Right lobe of liver (tissue), 4 donors: ENCODE measurements at regions not wholly inside any gene's neighbourhood (a gene's known extent, or its start where the extent isn't known, plus 50 kb on each side); places are given as distances from the start of the nearest gene placed in this dataset.

Experiments
- POLR2A ChIP-seq: fragments of 450-650 bp; IDR thresholded peaks from one replicate; pipeline ENCODE4 v1.6.1; 2017; ENCODE audit warnings: antibody characterized with exemption, mild to moderate bottlenecking
- TF ChIP-seq, protein P1 (sequence below), 4 donors: fragments of 200-600 bp in 3 of 4; fragments of 450-650 bp in 1 of 4; IDR thresholded peaks; one replicate each; pipeline versions ENCODE4 v1.5.1 to v1.8.0; 2016 to 2022; ENCODE audit warnings: antibody characterized with exemption in 4 of 4, mild to moderate bottlenecking in 2 of 4
- donor health status: DM: no; HTN: no; CAD: no.
- donor health status: DM: no; HTN: no; CAD: no.
- donor health status: DM: no; HTN: yes; CAD: no.

DNA sequence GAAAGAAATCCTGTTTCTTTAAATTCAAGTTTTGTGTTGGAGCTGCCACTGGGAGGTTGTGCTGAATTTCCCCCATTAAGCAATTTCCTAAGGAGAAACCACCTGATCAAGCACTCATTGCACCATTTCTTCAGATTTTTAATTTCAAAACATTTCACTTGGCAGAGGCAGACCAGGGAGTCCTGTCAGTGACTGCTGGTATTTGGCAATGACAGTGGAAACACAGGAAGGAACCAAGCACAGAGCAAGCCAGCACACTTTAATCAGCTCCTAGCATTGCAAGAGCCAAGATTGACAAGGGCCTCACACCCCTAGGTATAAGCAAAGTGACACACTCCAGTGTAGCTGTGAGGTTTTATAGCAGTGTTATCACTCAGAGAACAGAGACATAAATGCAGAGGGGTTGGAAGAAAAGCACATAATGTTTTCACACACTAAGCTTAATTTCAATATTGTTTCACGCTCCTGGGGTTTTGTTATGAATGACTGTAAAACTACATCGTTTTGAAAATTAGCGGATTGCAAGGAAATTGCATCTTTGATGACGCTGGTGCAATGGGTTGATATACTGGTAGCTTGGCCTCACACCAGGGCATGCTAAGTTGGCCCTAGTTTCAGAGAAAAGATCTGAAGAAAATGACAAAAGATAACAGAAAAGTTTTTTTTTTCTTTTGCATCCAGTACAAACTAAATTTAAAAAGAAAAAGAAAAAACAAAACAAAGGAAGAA is 768.4 kb downstream of the TFAP2A start:
- TF ChIP-seq, protein P1, sequence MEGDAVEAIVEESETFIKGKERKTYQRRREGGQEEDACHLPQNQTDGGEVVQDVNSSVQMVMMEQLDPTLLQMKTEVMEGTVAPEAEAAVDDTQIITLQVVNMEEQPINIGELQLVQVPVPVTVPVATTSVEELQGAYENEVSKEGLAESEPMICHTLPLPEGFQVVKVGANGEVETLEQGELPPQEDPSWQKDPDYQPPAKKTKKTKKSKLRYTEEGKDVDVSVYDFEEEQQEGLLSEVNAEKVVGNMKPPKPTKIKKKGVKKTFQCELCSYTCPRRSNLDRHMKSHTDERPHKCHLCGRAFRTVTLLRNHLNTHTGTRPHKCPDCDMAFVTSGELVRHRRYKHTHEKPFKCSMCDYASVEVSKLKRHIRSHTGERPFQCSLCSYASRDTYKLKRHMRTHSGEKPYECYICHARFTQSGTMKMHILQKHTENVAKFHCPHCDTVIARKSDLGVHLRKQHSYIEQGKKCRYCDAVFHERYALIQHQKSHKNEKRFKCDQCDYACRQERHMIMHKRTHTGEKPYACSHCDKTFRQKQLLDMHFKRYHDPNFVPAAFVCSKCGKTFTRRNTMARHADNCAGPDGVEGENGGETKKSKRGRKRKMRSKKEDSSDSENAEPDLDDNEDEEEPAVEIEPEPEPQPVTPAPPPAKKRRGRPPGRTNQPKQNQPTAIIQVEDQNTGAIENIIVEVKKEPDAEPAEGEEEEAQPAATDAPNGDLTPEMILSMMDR (IDR thresholded peaks at IDR 0.05), result no peak
- TF ChIP-seq POLR2A, result no peak
